ENCODE measurements at regions not wholly inside any gene's neighbourhood (a gene's known extent, or its start where the extent isn't known, plus 50 kb on each side); places are given as distances from the start of the nearest gene placed in this dataset.

DNA sequence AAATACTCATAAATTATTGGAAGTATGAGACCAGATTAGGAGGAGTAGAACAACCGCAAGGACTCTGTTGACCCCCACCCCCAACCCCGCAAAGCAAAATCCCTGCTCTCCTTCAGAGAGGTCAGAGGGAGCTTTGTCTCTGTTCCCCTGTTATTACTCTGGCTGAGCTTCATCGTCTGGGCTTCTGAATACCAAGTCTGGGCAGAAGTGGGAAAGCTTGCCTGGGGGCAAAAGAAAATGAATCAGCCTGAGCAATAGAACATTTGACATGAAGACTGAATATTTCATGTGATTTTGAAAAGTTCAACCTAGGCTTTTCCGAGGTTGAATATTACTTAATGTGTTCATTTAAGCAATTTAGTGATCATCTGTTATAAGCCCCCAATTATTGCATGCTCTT is 114.6 kb upstream of the ARHGAP28 start:
- no peak for DNase-seq

DNA sequence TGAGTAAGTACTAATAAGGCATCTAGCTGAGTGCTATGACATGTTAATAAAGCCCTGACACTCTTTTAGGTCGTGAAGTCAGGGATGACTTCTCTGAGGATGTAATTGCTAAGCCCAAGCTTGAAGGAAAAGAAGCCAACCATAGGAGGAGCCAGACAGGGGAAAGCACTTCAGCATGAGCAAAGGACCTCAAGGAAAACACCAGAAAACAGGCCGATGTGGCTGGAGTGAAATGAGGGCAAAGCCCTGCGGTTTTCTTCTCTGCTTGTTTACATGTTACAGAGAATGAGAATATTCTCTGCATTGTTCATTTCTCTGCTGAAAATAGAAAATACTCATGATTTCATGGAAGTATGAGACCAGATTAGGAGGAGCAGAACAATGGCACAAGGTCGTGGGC is 112.5 kb upstream of the ARHGAP28 start:
- no peak for DNase-seq

DNA sequence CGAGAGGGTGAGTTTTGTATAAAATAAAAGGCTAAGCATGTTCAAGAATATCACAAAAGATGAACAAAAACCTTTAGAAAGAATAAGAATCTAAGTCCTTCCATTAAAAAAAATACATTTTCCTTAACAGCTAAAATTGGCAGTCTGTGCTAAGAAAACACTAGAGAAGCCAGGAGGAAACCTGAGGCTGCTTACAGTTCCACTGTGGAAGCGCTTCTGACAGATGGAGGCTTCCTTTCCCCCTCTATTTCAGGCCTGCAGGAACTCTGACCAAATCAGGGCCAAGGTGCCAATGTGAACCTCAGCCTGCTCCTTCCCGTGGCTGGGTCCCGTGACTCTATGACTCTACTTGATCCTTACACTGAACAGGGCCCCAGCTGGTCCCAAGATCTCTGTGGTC is 108.1 kb upstream of the ARHGAP28 start:
- no peak for DNase-seq

DNA sequence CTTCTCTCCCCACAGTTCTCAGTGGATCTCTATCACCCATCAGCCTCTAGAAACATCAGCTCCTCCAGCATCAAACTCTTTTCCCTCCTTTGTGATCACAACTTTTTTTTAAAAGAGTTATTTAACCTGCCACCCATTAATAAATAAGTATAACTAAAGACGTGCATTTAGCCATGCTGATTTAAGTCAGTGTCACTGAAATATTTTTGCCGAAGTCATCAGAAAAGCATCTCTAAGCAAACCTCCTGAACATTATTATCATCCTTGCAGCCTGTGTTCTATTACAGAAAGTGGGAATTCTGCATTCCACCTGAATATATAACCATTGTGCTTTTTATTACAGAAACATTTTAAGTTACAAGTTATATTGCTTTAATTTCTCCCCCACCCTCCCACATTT is 106.2 kb upstream of the ARHGAP28 start:
- DNase-seq: no peak

DNA sequence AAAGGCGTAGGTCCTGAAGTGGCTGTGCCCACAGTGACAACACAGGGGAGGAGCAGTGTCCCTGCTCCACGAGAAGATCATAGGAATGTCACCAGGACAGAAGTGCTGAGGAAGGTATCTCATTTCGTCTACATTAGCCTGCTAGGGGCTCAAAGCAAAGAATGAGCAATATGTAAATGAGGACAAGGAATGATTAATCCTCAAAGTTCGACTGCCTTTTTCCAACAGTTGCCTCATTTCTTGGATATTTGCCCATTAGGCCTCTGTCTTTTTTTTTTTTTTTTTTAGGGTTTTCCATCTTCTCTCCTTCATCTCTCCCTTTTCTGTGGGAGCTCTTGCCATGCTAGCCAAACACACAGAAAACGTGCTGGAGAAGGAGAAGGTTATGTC is 105.2 kb upstream of the ARHGAP28 start:
- DNase-seq: no peak

DNA sequence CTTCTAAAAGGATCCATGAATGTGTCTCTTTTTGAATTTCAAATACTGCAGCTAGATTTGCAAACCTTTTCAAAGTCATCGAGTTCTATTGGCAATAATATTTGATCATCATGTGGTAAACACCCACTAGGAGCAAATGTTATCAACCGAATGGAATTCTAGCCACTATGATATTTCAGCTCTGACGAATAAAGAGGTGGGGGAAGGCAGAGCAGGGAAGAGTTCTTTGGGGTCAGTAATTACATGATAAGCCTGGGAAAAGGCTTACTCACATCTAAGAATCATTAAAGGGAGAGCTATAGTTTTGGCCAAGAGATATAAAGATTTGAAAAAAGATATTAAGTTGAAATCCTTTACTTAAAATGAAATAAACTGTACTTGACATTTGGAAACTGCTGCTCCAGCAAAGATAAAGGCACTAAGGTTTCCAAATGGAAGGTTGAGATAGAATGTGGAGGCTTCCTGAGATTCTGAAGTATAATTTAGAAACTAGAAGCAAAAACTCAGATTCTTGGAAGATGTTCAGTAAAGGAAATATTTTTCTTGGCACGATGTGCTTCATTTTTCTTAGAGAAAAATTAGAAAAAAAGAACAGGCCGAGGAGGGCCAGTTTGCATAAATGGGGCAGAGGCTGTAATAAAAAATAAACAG is 104.7 kb upstream of the ARHGAP28 start:
- DNase-seq: no peak

DNA sequence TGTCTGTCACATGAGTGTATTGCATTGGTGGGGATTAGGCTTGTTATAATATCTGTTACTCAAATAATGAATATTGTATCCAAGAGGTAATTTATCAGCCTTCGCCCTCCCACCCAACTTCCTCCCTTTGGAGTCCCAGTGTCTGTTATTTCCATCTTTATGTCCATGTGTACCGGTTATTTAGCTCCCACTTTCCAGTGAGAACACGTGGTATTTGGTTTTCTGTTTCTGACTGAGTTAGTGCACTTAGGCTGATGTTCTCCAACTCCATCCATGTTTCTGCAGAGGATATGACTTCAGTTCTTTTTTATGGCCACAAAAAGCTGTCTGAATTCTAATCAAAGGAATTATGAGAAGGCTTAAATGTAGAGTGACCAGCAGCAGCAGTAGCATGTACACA is 104.0 kb upstream of the ARHGAP28 start:
- DNase-seq: no peak

DNA sequence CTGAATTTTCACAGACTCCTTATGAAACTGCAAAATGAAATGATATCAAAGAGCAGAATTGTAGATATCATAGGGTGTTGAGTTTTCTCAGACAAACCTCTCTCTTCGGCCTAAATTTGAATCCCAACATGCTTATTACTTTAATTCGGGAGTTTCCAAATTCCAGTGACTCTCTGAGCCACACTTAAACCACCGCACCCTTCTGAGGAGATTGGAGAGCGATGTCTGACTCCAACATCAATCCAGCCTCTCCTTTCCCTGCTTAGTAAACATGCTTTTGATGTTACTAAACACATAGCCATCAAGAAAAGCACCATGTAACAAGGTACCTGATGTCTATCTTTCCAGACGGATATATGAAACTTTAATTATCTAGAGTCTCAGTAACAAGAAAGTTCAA is 103.1 kb upstream of the ARHGAP28 start:
- no peak for DNase-seq

DNA sequence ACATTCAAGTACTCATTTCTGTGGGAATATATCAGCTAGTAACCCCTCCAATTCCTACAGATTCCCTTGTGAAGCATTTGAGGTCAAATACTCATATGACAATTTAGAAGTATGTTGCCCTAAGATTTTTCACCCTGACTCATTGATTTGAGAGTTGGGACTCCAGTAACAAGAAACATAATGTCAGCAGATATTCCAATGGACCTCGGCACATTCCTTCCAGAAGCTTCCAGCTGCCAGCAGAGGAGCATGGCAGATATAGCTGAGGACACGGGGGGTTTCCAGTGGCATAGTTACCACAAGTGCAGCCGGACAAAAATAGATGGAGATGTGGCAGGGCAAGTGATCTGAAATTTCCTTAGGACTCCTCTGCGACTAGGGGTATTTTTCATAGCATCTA is 101.9 kb upstream of the ARHGAP28 start:
- no peak for DNase-seq

DNA sequence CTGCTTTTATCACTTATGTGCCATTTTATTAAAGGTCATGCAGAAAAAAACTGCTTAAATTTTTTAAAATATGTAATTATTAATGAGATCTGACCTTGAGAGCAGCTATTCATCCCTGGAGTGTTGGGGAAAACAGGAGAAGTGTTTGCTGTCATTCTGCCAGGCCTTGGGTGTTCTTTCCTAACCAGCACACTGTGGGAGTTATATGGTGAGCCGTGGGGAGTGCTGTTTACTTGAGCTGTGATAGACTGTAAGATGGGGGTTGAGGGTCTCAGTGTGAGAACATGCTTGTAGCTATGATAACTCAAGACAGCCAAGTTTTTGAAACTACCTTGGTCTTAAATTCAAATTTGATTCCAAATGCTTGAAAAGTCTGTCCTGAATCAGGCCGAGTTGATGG is 101.3 kb upstream of the ARHGAP28 start:
- DNase-seq: no peak

DNA sequence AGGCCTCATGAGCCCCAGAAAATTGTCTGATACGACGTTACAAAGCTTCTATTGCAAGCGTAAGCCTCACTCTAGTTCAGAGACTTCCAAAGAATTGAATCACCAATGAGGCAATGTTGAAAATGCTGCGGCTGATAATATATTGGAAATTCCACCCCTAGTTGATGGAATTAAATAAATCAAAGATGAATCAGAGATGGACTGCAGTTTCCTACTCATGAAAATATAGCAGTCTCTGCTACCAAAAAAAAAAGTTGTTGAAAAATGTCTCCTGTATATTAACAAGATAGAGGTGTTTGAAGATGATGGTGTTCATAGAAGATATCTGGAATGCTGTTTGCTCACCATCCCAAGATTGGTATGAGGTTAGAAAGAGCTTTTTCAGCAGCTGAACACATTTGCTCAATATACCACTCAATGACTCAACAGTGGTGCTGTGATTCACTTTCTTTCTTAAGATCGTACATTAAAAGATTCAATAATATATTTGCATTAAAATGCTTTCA is 99.8 kb upstream of the ARHGAP28 start:
- DNase-seq: no peak

DNA sequence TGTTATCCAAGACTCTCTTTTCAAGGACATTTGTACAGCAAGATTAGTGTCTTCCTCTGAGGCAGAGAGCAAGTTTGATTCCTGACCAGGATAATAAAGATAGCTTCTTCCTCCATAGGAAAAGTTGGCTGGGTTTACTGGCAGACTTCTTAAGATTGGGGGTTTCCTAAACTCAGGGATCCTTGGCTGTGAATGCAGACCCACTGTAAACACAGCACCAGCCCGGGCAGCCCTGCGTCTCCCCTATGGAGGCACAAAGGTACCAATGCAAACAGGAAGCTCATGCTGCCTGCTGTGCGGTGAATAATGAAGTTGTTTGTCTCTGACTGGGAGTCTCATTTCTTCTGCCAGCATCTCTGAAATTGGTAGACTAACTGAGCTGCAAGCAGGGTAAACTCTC is 96.2 kb upstream of the ARHGAP28 start:
- no peak for DNase-seq

DNA sequence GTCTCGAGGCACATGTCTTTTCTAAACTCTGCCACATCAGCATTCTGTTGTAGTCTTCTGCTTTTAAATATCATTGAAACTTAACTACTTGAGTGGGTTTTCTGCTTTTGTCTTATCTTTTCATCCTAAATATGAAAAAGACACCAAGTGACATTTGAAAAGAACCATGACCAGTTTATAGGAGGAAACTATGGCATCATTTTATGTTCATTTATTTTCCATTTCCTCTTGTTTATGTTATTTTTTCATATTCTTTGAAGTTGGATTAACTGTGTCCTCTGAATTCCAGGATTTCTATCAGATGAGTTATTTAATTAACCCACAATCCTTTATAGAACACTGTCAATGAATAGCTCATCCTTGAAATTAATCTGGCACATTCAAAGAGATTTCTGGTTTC is 93.4 kb upstream of the ARHGAP28 start:
- no peak for DNase-seq

DNA sequence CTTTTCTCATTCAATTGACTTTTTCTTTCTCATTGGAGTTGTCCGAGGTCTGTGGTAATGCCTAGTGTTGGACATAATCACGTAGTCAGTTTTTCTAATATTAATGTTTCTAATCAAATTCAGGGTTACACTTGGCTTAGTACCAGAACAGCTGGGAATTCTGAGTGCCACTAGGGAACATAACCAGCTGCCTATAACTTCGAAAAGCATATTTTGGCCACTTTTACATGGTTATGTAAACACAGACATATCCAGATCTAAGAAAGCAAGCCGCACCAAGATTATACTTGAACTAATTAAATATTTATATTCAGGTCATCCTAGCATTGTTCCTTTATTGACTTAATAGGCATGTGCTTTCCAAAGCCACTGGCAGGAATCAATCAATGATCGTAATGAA is 91.1 kb upstream of the ARHGAP28 start:
- no peak for DNase-seq

DNA sequence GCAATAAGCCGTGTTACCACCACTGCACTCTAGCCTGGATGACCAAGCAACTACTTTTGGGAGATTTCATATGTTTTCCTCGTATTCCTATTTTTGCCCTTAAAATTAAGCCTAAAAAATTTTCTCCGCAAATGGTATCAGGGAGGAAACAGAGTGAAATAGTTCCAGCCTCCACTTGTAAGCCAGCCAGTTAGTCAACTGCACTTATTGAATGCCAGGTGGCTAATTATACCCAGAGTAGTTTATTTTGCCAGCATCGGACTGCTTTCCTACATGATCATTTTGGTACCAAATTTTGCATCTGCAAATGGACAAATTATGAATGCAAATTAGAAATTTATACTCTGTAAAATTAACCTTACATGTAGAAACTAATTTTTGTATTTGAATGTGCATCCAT is 90.2 kb upstream of the ARHGAP28 start:
- no peak for DNase-seq

DNA sequence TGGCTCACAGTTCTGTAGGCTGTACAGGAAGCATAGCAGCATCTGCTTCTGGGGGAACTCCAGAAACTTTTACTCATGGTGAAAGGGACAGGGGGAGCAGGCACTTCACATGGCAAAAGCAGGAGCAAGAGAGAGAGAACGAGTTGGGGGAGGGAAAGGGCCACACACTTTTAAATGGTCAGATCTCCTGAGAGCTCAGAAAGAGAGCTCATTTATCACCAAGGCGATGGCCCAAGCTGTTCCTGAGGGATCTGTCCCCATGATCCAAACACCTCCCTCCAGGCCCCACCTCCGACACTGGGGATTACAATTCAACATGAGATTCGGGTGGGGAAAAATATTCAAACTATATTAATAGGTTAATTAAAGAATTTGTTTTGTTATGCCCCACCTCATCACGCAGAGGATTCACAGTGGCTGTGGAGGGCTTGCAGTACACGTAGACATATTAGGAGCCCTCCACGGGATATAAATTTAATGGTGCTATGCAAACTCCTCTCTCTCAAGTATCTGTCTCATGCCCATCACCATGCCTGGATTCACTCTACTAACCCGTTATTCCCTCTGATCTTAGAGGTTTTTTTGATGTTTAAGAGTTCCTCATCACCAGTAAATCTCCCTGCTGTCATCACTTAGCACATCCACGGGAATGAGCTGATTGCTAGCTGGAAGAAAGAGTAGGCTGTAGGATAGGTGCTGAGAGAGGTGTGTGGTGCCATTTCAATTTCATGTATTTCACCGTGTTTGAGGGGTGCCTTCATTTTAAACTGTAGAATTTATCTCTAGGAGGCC is 84.5 kb upstream of the ARHGAP28 start:
- DNase-seq: no peak

DNA sequence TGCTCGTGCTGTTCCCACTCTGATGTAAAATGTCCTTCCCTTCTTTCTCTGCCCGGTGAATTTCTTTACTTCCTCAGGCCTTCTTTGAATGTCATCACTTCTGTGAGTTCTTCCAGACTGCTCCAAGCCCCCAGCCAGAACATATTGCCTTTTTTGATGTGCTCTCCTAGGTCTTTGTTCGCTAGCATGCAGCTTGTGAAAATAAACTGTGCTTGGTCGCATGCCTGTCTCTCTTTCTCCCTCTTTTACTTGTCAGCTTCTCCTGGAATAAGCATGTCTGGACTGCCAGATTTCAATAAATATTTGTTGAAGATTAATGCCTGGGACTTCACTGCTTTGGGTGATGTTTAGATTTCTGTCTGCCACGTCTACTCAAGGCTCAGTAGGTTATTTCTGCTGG is 82.7 kb upstream of the ARHGAP28 start:
- no peak for DNase-seq

DNA sequence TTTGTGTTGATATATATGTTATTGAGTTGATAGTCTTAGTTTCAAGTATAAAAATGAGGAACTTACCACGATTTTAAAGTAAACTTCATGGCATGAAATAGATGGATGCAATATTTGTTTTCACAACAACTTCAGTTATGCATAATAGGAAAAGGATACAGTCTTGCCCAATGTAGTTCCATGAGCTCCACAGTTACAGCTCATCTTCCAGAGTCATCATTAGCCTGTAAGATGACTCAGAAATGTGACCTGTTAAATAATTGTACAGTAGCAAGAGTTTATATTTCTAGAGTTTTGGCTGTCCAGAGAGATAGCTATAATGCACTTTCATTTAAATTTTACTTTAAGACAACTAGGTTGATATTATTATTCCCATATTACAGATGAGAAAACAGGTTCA is 80.9 kb upstream of the ARHGAP28 start:
- DNase-seq: no peak

DNA sequence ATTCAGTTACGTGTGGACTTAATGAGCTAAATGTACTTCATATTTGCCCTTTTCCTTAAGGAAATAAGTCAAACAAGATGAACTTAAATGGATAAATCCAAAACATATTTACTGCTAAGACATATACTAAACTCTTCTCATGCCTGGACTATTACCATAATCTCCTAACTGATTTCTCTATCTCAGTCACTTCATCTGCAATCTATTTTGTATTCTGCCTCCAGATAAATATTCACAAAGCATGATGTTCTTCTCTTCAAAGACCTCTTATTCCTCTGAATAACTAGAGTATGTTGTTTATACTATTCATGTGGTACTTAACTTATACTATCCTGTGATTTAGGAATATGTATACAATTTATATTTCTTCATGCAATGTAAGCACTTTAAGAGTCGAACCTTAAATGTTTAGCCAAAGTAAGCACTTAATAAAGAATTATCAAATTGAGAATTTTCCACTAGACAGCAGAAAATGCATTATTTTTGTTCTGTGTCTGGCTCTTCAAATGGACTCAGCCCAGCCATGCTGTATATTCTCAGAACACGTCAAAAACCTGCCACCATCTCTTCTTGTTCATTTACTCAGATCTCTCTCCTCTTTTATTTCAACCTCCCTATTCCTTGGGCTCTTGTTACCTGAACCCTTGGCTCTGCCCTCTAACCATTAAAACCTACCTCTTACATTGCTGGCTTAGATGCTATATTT is 79.9 kb upstream of the ARHGAP28 start:
- no peak for DNase-seq

DNA sequence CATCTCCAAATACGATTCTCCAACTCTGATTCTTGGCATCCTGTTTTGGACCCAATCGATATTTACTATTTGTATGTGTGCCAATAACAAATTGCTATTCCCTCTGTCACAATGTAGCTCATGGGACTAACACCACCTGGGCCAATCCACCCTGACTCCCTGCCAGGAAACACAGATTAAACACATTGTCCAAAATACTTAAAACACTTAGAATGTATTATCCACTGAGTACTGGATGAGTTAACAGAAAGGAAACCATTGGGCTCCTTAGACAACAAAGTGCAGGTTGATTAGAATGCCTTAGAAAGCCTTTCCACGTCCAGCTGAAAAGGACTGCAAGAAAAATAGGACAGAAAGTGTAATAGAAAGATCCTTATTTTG is 79.4 kb upstream of the ARHGAP28 start:
- DNase-seq: no peak

DNA sequence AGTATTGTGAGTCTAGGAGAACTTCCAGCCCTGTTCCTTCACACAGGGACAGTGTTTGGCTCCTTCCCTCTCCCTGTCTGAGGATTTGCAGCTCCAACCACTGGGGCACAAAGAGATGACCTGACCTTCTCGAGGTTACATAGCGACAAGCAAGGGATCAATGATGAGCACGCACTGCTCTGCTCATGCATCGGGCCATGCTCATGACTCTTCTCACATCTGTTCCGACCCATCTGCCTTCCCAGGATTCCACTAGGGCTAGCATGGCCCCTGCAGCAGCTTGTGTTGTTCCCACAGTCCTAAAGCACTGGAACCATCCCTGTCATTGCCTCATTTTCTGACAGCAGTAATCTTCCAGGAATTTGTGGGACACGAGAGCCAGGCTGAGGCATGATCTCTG is 78.8 kb upstream of the ARHGAP28 start:
- no peak for DNase-seq

DNA sequence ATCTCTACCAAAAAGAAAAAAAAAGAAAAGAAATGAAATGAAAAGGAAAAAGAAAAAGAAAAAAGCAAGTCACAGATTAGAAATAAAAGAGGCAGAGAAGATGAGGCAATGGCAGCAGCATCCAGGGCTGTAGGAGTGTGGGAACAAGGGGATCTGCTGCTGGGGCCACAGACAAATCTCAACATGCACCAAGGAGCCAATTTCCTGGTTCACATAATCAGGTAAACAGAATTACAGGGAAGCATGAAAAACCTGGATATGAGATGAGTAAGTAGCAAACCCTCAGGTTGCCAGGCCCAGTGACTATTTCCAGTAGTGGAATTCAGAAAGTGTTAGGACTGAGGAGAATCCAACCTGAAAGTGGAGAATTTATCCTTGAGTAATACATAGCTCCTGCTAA is 77.4 kb upstream of the ARHGAP28 start:
- DNase-seq: no peak

DNA sequence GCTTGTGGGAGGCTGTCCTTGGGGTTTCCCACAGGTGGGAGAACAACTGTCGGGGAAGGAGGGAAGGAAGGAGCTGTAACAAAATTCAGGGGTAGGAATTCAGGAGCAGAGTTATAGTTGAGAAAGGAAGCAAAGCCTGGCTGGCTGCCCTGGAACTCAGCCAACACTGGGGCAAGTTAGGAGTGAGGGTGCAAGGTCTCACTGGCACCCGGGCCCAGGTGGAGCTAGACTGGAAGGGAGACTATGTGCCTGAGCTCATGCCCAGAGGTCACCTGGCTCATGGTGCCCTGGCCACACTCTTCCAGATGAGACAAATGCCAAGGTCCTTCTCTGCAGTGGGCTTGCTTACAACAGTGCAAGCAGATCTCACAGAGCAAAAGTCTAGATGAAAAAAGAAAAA is 75.6 kb upstream of the ARHGAP28 start:
- DNase-seq: no peak
